PFSK-1 (cell line): ENCODE measurements at regions not wholly inside any gene's neighbourhood (a gene's known extent, or its start where the extent isn't known, plus 50 kb on each side); places are given as distances from the start of the nearest gene placed in this dataset.

Source experiments
- POLR2AphosphoS5 ChIP-seq: IDR thresholded peaks from 2 replicates; pipeline ENCODE4 v1.6.1; 2012; ENCODE audit warnings: low read depth, mild to moderate bottlenecking, control low read depth, low read length, moderate library complexity
- SIN3A ChIP-seq: IDR thresholded peaks from 2 replicates; pipeline ENCODE4 v1.6.1; 2012; ENCODE audit warnings: mild to moderate bottlenecking, low read length, moderate library complexity, borderline replicate concordance; ENCODE audit not compliant: insufficient read depth
- TAF1 ChIP-seq: IDR thresholded peaks from 2 replicates; pipeline ENCODE4 v1.6.1; 2012; ENCODE audit warnings: low read length, control low read depth, borderline replicate concordance; ENCODE audit not compliant: insufficient read depth
- TF ChIP-seq, protein P1 (sequence below), 2 experiments: IDR thresholded peaks; 2 replicates each; pipeline versions ENCODE4 v1.6.1 to v1.8.0; 2011 to 2012; ENCODE audit warnings: low read depth in 2 of 2, low read length in 2 of 2, control low read depth in 1 of 2, inconsistent platforms in 1 of 2, mild to moderate bottlenecking in 1 of 2, moderate library complexity in 1 of 2; ENCODE audit not compliant: insufficient read depth in 1 of 2

DNA sequence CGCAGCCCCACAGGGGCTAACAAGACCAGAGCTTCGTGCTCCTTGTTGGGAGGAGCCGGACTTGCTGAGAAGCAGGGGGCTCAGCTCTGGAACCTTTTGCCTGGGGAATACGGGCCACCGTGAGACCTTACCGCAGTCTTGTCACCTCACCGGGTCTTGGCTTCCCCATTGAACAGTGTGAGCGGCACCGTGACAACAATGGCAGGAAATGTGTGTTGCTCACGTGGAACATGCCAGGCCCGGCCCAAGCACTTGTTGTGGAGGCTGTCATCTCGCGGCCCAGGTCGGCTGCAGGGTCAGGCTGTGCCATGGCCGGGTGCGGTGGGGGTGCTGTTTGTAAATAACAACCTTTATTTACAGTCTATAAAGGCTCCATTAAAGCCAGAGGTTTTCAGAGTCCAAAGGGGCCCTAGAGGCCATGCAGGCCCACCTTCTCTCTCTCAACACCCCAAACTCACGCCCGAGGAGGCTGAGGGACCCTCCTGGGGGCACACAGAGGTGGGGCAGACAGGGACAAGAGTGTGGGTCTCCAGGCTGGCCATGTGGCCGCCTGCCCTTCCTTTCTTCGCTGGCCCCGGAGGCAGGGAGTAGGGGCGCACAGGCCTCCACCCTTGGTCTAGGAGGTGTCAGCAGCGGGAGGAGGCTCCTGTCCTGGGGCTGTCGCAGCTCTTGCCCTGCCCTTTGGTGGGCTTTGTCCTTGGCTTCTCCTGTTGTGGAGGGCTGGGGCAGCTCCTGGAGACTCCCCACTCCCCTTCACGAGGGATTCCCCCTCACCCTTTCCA, 79.7 kb downstream of the TSPAN17 start:
- TF ChIP-seq, protein P1, sequence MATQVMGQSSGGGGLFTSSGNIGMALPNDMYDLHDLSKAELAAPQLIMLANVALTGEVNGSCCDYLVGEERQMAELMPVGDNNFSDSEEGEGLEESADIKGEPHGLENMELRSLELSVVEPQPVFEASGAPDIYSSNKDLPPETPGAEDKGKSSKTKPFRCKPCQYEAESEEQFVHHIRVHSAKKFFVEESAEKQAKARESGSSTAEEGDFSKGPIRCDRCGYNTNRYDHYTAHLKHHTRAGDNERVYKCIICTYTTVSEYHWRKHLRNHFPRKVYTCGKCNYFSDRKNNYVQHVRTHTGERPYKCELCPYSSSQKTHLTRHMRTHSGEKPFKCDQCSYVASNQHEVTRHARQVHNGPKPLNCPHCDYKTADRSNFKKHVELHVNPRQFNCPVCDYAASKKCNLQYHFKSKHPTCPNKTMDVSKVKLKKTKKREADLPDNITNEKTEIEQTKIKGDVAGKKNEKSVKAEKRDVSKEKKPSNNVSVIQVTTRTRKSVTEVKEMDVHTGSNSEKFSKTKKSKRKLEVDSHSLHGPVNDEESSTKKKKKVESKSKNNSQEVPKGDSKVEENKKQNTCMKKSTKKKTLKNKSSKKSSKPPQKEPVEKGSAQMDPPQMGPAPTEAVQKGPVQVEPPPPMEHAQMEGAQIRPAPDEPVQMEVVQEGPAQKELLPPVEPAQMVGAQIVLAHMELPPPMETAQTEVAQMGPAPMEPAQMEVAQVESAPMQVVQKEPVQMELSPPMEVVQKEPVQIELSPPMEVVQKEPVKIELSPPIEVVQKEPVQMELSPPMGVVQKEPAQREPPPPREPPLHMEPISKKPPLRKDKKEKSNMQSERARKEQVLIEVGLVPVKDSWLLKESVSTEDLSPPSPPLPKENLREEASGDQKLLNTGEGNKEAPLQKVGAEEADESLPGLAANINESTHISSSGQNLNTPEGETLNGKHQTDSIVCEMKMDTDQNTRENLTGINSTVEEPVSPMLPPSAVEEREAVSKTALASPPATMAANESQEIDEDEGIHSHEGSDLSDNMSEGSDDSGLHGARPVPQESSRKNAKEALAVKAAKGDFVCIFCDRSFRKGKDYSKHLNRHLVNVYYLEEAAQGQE (IDR thresholded peaks at IDR 0.05; ENCODE audit: insufficient read depth in 1 of 2, low read depth in 2 of 2, low read length in 2 of 2): no peak
- TF ChIP-seq POLR2AphosphoS5 (no peak), SIN3A (no peak), TAF1 (no peak)
